DMS153 treated with DMSO at 0.1 percent for 48 hours (cell line): ENCODE measurements at regions not wholly inside any gene's neighbourhood (a gene's known extent, or its start where the extent isn't known, plus 50 kb on each side); places are given as distances from the start of the nearest gene placed in this dataset.

ENCODE experiments used
- DNase-seq: peaks from one replicate; lab custom pipeline; 2025; ENCODE audit not compliant: unreplicated experiment; lab: John Stamatoyannopoulos, UW

DNA sequence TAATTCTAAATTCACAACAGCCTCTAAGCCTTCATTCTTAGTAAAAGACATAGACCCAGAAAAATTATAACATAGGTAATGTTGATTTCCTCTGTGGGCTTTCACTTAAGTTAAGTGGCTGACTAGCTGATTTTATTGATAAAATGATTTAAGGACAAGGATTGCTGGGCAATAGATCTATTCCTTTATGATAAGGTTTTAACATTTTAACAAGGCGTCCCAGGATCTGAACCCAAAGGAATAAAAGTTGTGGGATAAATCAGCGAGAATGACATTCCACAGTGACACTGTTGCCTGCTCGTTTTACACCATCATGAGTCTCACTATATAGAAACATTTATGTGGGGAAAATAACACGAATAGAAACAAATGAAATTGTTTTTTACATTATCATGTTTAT is 1151.0 kb downstream of the ZPLD1 start:
- no peak for DNase-seq

DNA sequence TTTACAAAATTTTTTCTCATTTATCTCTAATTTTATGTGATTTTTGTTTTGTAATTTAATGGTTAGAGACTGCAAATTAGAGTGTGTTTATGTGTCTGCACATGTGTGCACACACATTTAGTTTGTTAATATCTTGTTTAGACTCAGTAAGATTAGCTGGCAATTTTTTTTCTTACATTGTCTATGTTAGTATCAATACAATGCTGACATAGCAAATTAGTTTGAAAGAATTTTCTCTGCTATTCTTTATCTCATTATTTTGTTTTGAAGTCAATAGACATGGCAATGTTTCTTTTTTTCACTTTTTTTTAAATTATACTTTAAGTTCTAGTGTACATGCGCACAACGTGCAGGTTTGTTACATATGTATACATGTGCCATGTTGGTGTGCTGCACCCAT is 1155.0 kb downstream of the ZPLD1 start:
- DNase-seq, result no peak

DNA sequence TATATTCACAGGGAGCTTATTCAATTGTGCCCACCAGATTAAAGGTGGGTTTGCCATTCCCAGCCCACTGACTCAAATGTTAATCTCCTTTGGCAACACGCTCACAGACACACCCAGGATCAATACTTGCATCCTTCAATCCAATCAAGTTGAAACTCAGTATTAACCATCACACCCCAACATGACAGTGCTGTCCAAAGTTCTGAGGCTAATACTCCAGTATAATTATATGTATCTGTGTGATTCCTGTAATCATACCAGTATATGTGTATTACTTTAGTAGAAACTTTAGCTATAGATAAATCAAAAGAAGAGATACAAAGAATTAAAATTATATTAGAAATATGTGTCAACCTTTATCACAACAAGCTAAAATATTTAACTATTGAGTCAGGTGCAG is 1166.0 kb downstream of the ZPLD1 start:
- DNase-seq, result no peak

DNA sequence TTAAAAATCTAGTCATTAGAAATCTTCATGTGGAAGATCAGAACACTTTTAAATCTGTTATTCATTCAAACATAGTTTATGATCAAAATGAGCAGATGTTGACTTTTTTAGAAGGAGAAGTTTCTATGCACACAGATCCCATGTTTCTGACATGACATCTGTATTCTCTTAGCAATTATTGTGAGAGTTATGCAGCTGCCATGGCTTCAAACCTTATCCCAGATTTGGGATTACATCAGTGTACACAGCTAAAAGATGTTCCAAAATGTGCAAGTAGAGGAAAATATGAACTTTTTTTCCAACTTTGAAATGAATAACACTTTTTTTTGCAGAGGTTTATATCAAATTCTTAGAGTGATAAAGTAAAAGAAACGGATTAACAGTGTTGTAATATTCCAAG is 1166.9 kb downstream of the ZPLD1 start:
- no peak for DNase-seq

DNA sequence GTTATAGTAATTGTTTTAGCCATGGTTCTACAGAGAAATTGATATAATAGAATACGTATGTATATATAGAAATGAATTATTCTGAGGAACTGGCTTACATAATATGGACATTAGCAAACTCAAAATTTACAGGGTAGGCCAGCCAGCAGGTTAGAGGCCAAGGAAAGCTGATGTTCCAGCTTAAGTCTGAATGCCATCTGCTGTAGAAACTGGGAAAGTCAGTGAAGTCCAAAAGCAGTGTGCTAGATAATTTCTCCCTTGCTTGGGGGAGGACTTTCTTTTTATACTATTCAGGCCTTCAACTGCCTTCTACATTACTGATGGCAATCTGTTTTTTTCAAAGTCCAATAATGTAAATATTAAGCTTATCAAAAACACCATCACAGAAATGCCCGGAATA is 1174.7 kb downstream of the ZPLD1 start:
- no peak for DNase-seq

DNA sequence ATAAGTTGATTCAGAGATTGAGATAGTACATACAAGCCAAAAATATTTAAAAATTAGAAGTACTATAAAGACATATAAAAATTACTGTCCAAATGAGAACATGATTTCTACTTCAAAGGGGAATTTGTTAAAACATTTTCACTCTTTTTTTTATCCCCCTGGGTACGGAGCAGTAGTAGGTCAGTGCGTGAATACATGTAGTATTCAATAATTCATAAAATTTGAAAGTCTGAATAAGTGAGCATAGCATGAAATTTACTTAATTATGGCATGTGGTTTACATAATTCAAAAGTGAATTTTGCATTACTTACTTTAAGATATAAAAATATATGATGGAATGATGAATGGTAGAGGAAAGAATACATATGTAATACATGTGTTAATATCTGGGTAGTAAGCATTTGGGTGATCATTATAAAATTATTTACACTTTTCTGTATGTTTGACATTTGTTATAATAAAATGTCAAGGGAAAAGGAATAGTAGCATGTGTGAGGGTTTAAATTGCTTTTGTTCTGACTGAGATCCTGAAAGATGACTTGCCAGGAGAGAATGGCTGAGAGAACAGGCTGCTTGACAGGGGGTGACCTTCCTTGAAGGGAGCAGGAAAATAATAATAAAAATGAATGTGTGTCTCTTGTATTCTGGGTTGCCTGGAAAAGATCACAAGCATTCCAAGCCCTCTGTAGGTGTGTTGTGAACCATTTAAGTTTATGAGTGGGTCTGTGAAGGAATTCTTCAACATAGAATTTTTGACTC is 1178.8 kb downstream of the ZPLD1 start:
- DNase-seq, result no peak

DNA sequence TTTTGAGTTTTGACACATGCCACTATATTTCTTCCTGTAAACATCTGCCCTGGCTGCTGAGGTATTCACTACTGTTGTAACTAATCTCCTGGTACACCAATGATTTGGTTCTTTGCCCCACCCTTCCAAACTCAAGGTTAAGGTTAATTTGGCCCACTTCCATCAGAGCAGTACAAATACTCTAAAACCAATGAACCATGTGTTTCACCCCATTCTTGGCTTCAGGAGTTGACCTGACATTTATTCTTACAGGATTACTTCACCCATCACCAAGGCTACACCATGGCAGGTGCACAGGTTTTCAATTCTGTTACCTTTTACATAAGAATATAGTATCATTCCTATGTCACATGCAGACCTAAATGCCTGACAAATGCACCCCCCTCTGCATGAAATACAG is 1179.9 kb downstream of the ZPLD1 start:
- DNase-seq, result no peak

DNA sequence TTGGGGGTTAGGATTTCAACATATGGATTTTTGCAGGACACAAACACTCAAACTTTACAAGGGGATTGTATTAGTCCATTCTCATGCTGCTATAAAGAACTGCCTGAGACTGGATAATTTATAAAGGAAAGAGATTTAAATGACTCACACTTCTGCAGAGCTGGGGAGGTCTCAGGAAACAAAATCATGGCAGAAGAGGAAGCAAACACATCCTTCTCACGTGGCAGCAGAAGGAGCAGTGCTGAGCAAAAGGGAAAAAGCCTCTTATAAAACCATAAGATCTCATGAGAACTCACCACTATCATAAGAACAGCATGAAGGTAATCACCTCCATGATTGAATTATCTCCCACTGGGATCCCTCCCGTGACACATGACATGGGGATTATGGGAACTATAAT is 1183.1 kb downstream of the ZPLD1 start:
- DNase-seq, result no peak

DNA sequence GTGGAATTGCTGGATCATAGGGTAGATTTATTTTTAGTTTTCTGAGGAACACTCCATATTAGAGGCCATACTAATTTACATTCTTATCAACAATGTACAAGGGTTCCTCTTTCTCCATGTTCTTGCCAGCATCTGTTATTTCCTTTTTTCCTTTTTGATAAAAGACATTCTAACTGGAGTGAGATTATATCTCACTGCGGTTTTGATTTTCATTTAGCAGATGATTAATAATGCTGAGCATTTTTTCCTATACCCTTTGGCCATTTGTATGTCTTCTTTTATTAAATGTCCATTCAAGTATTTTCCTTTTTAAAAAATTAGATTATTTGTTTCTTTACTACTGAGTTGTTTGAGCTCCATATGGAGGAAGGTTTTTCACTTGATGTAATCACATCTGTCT is 1189.5 kb downstream of the ZPLD1 start:
- DNase-seq, result no peak

DNA sequence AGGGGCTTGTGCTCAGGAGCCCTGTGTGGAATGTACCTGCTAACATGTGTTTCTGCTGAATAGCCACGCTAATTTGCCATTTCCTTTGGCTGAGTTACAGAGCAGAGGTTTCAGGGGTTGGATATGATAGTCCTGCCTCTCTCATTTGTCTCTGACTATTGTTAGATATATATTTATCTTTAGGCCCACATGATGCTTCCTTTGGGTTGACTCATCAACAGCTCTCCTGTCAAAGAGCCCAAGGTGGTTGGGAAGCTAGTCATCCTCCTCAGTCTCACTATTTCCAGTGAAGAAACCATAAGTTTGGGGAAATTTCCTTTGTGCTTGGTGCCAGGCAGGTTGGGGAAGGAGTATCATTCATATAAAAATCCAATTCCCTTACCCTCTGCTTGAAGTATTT is 1194.6 kb downstream of the ZPLD1 start:
- DNase-seq, result no peak

DNA sequence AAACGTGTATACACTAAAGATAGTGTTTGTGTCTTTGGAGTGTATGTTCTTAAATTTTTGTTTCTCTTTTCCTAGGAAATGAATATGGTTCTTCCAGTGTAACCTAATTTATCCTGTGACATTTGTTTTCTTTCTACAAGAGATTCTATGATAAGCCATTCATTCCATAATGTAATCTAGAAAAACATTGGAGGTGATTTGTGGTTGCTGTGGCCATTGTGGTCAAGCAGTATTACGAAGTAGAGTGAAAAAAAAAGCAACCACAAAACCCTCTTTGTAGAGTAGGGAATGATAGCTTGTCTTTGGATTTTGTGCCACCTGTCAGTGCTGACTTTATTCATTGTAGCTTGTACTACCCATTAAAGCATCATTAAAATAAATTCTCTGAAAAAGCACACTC is 1209.6 kb downstream of the ZPLD1 start:
- DNase-seq, result no peak

DNA sequence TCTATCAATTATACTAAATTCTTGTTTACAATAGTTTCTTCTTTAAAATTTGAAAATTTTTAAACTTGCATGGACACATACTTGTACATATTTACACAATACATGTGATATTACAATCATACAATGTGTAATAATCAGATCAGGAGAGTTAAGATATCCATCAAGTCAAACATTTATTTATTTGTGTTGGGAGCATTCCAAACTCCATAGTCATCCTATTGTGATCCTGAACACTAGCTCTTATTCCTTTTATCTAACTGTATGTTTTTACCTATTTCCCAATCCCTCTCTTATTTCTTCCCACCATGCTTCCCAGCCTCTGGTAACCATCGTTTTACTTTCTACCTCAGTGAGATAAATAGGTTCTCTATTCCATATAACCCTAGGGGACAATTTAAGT is 1219.2 kb downstream of the ZPLD1 start:
- DNase-seq, result no peak

DNA sequence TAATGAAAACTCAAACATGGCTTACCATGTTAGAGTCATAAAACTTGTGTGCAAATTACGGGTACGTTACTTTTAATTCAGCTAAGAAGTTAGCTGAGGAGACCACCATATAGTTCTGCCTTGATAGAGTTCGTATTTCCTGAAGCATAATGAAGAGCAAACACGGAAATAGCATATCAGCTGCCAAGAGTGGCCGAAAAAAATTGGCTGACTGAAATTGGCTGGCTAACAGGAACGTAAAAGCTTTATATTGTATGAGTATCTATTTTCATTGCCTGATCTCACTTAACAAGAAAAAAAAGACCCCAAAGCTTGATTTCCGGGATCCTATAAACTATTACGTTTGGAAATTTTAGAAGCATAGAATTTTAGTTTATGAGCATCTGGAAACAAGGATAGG is 1222.9 kb downstream of the ZPLD1 start:
- no peak for DNase-seq

DNA sequence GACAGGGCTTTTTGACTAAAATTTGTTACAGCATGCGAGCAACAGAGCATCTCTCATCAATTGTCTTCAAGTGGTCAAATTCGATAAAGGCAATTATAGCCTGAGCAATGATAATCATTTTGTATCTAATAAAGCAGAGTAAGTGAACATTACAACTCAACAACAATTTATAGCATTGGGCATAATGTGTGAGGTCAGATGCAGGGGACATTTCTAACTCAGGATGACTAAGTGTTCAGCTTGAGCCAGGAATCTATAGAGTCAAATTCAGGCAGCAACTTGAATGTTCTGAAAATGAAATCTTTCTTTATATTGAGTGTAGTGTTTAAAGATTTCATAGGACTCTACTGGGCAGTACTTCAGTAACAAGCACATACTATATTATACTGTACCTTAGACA is 1226.0 kb downstream of the ZPLD1 start:
- no peak for DNase-seq

DNA sequence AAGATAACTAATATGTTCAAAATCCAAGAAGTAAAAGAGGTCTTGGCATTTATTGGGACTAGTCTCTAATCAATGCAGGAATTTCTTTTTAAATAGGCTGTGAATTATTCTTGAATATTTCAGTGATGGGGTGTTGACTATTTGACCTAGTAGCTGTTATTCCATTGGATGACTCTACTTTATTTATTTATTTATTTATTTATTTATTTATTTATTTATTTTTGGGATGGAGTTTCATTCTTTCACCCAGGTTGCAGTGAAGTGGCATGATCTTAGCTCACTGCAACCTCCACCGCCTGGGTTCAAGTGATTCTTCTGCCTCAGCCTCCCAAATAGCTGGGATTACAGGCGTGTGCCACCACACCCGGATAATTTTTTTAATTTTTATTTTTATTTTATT is 1227.8 kb downstream of the ZPLD1 start:
- no peak for DNase-seq

DNA sequence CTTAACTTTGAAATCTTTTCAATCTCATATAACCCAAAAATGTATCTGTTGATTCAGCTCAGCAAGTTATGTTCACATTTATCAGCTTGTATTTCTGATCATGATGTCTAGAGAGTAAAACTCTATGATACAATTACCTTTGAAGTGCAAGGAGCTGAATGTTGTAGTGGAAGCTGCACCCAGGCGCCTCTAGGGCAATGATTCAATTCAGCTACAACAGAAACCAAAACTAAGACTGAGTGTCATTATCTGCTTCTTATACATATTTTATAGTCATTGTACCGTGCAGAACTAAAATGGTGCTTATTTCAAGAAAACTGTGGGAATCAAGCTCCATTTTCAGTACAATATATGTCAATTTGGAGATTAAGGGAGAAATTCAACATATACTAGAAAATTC is 1237.5 kb downstream of the ZPLD1 start:
- DNase-seq, result no peak

DNA sequence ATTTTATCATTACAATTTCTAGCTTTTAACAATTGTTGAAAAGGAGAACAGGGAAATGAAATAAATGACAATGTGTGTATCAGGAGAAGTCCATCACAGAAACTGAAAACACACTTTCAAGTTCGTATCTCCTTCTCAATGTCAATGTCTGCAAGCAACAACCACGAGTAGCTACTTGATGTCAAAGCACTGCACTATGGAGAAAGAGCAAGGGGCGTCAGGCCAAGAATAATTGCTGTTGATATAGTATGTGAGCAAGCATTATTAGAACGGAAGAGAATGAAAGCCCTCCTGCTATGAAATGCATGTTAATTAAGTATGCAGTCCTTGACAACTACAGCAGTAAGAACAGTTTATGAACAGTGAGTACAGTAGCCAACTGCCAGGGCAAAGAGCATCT is 1250.1 kb downstream of the ZPLD1 start:
- DNase-seq, result no peak

DNA sequence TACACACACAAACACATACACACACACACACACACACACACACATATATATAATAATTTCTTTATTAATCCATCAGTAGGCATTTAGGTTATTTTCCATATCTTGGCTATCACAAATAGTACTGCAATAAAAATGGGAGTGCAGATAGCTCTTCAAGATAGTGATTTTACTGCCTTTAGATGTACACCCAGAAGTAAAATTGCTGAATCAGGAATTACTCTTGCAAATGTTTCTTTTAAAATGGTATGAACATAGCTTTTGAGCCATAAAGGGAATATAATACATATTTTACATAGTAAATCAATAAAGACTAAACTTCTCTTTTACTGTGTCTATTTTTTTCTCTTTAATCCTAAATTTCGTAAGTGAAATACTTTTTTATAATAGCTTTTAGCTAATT is 1251.1 kb downstream of the ZPLD1 start:
- no peak for DNase-seq

DNA sequence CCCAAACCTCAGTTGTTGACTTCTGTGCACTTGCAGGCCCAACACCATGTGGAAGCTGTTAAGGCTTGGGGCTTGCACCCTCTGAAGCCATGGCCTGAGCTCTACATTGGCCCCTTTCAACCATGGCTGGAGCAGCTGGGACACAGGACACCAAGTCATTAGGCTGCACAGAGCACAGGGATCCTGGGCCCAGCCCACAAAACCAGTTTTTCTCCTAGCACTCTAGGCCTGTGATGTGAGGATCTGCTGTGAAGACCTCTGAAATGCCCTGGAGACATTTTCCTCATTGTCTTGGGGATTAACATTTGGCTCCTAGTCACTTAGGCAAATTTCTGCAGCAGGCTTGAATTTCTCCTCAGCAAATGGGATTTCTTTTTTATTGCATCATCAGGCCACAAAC is 1255.7 kb downstream of the ZPLD1 start:
- DNase-seq, result no peak

DNA sequence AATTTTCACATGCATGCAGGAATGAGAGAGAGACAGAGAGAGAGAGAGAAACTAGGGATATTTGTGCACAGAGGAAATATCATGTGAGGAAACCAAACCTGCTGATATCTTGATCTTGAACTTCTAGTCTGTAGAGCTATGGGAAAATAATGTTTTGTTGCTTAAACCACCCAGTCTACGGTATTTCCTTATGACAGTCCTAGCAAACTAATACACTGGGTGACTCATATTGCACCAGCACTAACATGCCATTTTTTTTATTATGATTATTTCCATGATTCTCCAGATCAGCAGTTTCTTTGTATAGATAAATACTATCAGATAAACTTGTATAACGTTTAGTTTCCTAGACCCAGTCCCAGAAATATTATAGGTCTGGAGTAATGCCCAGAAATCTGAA is 1259.0 kb downstream of the ZPLD1 start:
- no peak for DNase-seq

DNA sequence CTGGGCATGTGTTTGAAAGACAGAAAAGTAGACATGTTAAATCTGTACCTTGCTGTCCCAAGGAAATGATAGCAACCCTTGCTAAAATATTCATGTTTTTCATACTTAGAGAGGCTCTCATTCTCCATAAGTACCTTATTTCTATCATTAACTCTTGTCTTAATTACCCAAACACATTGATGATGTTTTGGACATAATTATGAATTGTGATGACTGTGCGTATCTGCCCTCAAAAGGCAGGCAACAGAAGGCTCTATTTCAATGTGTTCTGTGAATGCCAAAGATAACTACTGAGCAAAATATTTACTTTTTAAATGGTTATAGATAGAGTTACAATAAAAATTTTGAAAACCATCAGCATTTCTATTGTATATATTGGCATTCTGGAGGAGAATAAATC is 1263.8 kb downstream of the ZPLD1 start:
- DNase-seq, result no peak

DNA sequence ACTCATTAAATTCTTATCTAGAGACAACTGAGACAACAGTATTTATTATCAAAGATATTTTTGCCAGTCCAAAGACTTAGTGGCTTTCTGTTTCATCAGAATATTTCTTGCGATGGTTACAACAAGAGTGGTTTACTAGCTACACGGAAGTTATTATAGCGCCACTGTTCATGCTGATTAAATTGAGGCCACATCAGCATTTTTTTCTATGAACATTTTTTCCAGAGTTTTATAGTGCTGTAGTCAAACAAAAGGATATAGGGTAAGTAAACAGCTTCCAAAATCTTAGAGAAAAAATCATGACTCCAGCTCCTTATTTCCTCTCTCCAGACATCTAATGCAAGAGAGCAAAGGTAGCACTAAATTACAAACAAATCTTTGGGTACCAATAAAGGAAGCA is 1264.4 kb downstream of the ZPLD1 start:
- DNase-seq, result no peak

DNA sequence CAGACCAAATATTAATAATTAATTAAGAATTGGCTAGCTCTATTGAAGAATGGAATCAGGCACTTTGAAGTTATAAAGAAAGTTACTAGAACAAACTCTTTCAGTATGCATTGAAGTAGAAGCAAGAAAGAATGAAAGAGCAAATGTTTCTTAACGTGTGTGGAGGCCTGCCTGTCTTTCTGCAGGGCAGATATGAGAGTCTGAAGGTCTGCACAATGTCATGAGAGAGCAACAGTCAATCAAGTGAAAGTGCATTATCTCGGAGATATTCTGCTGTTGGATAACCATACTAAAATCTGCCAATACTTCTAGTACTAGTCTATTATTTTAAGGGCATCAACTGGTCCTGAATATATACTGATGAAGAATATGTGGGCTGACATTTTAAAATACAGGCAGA is 1270.8 kb downstream of the ZPLD1 start:
- DNase-seq, result no peak

DNA sequence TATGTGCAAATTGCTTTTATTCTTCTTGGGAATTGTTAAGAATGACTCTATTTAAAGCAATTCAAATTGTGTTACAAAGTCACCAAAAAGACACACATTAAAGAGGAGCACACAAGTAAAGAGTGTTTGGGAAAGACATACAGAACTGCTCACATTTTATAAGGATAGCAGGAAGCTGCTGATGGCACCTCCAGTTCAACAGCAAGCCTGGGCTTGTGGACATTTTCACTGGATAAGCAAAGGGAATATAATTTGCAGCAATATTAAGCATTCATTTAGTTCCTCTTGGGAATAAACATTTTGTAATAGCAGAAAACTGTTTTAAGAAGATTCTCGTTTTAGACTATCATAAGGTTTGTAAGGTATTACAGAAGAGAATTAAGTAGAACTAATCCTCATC is 1271.9 kb downstream of the ZPLD1 start:
- no peak for DNase-seq
